ENCODE measurements at regions not wholly inside any gene's neighbourhood (a gene's known extent, or its start where the extent isn't known, plus 50 kb on each side); places are given as distances from the start of the nearest gene placed in this dataset.

GRCh38 chr12:73414926-73415325 lies 1122.7 kb upstream of the ATXN7L3B start:
- DNase-seq (ENCODE audit: extremely low read depth, low read depth) = no peak
- TF ChIP-seq CTCF (IDR thresholded peaks at IDR 0.05; ENCODE audit: low read depth, low read length) = no peak

GRCh38 chr12:73418541-73418940 lies 1119.1 kb upstream of the ATXN7L3B start:
- no peak for TF ChIP-seq CTCF (IDR thresholded peaks at IDR 0.05; ENCODE audit: low read depth, low read length)

GRCh38 chr12:73421832-73422231 lies 1115.8 kb upstream of the ATXN7L3B start:
- TF ChIP-seq CTCF (IDR thresholded peaks at IDR 0.05; ENCODE audit: low read depth, low read length) = no peak
- no peak for DNase-seq (ENCODE audit: extremely low read depth, low read depth)

More at GRCh38 chr12:73418541-73418940, 1119.1 kb upstream of the ATXN7L3B start:
- no peak for DNase-seq (ENCODE audit: extremely low read depth, low read depth)

GRCh38 chr12:73424484-73424883 lies 1113.2 kb upstream of the ATXN7L3B start:
- no peak for DNase-seq (ENCODE audit: extremely low read depth, low read depth)
- no peak for TF ChIP-seq CTCF (IDR thresholded peaks at IDR 0.05; ENCODE audit: low read depth, low read length)

- TF ChIP-seq CTCF (IDR thresholded peaks at IDR 0.05; ENCODE audit: low read depth, low read length) = no peak
Observed at GRCh38 chr12:73445658-73446324, 1091.8 kb upstream of the ATXN7L3B start.

GRCh38 chr12:73452672-73453469 lies 1084.8 kb upstream of the ATXN7L3B start:
- TF ChIP-seq CTCF (IDR thresholded peaks at IDR 0.05; ENCODE audit: low read depth, low read length) = no peak
- DNase-seq (ENCODE audit: extremely low read depth, low read depth) = no peak

More at GRCh38 chr12:73445658-73446324, 1091.8 kb upstream of the ATXN7L3B start:
- no peak for DNase-seq (ENCODE audit: extremely low read depth, low read depth)

GRCh38 chr12:73460212-73460611 lies 1077.4 kb upstream of the ATXN7L3B start:
- no peak for TF ChIP-seq CTCF (IDR thresholded peaks at IDR 0.05; ENCODE audit: low read depth, low read length)
- DNase-seq (ENCODE audit: extremely low read depth, low read depth) = no peak

Data from AG09319 (cell line).